GM11168 (cell line): ENCODE measurements at regions not wholly inside any gene's neighbourhood (a gene's known extent, or its start where the extent isn't known, plus 50 kb on each side); places are given as distances from the start of the nearest gene placed in this dataset.
"Not testable (repeated sequence)": the region's sequence is repeated elsewhere in the genome, so short reads cannot be mapped to it uniquely, and the experiment has no call there.

Experiments used
- in situ Hi-C: fragments of 300-500 bp; cut with MboI; formaldehyde crosslinking; loops from one replicate; pipeline ENCODE4 v1.12.0; 2022; ENCODE audit warnings: low sequenced_read_pairs; ENCODE audit not compliant: unreplicated experiment

DNA sequence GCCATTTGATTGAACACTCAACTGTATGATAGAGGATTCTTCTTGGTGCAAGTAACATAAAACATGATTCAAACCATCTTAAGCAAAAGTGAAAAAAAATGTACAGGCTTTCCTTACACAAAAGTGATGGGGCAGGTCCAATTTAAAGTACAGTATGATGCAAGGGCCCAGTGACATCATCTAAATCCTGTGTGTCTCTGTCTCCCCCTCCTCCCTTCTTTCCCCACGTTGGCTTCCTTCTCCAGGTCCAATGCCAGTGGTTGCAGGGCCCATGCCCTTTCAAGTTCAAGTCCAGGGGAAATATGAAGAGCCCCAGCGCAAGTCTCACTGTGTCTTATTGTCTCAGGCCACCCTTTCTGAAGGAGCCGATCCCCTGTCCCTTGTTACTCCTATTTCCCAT is 332.3 kb downstream of the SHQ1 start:
- in situ Hi-C loops = no loop called here

DNA sequence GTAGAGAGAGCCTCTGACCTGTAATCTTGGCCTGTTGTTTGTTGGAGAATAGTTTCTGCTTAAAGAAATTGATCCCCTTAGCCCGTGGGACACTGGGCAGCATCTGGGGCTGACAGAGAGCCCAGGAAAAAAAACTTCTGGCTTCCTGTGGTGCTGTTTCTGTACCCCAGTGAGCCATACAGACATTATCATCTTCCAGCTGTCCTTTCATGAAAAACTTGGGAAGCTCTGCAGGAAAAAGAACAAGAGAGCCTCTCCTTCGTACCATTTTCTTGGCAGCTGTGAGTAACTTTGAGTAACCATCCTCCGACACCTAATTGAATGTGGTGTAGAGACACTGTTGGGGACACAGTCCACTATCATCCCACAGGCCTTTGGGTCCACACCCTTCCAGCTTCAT is 333.0 kb downstream of the SHQ1 start:
- in situ Hi-C loops = no loop called here

DNA sequence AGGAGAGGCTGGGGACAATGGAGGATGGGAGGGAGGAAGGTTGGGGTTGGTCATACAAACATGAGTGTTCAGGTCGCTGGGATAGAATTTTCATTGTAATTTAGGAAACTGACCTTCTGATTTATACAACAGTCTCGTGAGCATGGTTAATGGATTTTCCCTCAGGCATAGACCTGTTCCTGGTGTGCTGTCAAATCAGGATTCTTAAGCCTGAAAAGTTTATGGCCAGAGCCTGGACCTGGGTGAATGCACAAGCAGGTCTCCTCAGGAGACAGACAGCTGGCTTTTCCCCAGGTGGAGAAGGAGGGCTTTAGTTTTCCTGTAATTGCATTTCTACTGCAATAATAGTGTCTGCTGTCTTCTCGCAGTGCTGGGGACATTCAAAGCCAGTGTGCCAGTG is 338.0 kb downstream of the SHQ1 start:
- in situ Hi-C loops = no loop called here

DNA sequence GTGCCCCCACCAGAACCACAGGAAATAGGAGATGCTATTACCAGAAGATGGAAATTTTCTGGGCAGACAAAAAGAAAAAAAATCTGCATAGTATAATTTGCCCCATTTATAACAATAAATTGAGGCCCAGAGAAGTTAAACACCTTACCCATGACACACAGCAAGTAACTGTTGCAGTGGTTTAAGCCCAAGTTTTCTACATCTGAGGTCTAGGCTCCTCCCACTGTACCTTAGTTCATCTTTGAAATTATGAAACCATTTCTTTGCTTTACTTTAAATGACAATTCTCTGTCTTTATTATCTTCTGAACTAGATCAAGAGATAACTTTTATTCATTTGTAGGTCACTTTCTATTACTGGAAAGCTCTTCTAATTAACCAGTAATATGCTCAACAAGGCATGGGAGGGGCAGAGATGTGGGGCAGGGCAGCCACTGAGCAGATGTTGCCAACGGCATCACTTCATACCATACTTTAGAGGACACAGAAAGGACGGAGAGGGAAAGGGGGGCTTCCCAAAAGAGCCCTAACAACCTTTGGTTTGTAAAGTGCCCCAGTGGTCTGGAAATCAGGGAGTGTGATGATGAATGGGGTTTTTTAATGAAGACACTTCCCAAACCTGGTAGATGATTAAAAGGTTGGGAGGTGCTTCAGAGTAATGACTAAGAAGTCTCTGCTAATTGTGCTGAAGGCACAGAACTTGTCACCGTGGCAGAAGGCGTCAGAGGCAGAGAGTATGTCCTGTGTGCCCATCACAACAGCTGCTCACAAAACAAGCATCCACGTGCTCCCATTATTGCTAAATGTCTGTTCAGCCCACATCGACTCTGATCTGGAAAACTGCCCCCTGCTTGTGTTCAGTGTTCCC is 342.5 kb downstream of the SHQ1 start:
- in situ Hi-C loops = no loop called here

DNA sequence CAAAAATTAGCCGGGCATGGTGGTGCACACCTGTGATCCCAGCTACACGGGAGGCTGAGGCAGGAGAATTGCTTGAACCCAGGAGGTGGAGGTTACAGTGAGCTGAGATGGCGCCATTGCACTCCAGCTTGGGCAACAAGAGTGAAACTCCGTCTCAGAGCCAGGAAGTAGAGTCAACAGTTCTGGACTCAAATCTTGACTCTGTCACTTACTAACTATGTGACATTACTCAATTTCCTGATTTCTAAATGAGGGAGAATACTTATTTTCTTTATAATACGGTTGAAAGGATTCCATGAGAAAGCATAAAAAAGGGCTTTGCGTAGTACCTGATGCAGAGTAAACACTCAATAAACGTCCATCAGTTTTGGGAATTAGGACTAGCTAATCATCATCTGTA is 350.7 kb downstream of the SHQ1 start:
- in situ Hi-C loops = not testable (repeated sequence)

DNA sequence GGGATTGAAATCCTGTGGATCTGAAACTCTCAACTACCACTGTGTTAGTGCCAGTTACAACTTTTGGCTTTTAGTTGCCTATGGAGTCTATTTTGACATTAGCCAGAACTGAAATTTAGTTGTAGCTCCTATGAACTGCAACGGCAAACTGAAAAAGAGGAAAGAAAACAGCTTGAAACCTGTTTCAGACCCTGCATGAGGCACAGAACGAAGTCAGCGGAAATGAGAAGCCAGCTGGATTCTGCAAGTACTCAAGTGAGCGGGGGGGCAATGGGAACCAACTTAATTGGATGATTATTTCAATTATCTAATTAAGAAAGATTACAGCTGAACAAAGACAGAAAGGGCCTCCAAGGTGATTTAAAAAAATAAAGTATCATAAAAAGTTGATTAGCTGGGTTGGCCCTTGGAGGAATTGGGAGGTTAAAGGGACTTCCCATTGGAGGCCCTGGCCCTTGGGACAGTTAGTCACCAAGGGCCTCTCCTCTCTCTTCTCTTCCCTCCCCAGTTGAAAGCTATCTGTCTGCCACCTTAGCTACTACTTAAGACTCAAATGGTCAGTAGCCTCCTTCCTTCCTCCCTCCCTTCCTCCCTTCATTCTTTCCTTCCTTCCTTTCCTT is 352.1 kb downstream of the SHQ1 start:
- in situ Hi-C loops = no loop called here

DNA sequence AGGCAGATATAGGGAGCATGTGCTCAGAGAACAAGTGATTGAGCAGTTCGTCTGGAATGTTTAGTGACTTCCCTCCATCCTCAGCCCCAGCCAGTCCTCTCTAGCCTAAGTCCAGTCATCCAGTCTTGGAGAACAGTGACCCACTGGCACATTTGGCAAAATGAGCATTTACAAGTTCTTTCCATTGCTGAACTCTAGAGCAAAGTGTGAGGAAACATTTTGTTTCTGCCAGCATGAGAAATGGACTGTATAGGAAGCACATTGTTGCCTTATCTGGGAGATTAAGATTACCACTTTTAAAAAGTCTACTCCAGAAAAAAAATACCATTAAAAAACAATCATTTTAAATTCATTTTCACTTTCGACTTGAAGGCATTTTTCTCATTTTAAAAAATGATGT is 353.6 kb downstream of the SHQ1 start:
- in situ Hi-C loops = no loop called here

DNA sequence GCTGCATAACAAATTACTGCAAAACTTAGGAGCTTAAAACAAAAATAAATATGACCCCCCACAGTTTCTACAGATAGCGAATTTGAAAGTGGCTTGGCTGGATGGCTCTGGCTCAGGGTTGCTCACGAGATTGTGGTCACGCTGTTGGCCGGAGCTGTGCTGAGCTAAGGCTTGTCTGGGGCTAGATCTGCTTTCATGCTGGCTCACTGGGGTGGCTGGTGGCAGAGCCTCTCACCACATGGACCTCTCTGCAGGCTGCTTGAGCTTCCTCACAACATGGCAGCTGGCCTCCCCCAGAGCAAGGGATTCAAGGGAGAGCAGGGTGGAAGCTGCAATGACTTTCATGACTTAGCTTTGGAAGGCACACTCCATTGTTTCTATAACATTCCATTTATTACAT is 354.1 kb downstream of the SHQ1 start:
- in situ Hi-C loops = no loop called here

DNA sequence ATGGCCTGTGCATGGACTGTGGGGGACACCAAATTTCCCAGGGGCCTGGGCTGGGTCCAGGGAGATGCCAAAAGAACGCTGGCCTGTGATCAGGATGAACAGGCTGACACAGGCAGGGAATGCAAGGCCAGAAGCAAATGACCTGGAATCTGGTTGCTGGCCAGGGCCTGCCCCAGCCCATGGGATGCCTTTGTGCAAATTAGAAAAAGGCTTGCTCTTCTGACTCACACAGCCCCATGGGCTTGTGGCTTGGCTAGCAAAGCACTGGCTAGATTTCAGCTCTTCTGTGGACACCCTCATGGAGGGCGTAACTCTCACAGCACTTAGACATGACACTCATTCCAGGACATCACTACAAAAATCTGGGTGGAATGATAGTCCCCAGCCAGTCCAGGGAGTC is 356.0 kb downstream of the SHQ1 start:
- in situ Hi-C loops = no loop called here

DNA sequence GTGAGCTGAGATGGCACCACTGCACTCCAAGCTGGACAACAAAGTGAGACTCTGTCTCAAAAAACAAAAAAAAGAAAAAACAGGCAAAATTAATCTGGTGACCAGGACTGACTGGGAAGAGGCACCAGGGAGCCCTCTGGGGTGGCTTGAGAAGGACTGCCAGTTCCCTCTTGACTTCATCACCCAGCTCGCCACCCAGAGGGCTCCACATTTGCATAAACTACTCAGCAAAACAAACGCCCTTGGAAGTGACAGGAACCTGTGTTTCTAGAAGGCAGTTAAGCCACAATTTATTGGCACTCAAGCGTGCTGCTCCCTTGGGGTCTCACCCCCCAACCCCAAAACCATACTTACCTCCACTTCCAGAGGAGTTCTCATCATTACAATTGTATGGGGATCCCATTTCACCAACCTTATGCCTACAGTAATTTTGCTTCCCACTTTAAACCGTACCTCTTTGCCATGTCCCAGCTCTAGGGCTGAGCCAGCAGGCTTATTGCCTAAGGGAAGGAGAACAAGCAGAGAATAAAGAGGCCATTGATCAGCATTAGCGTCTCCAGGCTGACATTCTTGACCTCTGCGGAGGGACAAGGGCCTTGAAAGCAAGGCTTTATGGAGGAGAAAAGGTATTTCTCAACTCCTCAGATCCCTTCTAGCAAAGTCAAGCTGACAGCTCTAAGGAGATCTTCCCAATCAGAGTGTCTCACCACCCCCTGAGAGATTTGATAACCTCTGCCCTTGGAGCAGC is 357.4 kb downstream of the SHQ1 start:
- in situ Hi-C loops = no loop called here

DNA sequence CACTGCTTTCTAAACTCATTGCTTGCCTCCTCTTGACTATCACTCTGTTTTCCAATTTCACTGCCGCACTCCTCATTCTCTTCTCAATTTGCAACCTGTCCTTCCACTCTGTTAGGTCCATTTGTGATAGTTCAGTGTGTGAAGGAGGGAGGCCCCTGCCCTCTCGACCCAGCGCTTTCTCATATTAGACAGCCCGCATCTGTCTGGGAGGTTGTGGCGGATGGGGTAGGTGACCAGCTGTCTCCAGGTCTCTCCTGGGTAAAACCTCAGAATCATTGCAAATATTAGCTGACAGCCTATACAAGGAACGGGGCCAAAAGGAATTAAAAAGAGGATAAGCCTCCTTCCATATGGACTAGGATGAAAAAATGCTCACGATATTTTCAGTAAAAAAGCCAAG is 358.3 kb downstream of the SHQ1 start:
- in situ Hi-C loops = no loop called here

DNA sequence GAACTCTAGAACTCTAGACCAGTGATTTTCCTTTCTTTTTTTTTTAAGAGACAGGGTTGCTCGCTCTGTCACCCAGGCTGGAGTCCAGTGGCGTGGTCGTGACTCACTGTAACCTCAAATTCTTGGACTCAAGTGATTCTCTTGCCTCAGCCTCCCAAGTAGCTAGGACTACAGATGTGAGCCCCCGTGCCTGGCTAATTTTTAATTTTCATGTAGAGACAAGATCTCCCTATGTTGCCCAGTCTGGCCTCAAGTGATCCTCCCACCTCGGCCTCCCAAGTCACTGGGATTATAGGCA is 359.6 kb downstream of the SHQ1 start:
- in situ Hi-C loops = no loop called here

DNA sequence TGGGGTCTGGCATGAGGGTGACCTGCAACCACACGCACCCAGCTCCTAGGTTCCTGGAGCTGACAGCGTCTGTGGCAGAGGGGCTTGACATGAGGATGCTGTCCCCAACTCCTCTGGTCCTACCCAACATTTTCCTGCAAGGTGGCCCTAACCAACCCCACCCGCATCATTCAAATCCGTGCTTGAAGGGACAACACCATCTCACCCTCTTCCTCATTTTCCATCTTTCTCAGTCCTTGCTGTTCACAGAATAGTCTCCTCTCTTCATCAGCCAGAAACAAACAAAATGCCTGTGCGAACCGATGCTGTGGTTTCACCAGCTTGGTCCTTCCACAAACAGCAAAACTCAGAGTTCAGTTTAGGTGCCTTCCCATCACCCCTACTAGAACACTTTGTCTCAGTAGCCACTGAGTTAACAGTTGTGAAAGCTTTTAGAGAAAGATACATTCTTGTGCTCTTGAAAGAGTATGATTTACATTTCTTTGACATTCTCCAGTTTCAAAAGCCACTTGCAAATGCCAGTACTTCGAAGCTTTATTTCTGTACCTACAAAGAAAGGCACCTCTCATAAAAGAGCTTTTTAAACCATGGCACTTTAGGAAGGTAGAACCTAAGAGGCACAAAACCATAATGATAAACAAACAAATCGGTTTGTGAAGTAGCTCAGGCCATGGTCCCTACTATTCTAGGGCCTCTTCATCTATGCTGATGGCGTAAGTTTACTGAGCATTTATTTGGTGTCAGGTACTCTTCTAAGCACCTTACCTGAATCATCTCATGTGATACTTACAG is 360.1 kb downstream of the SHQ1 start:
- in situ Hi-C loops = no loop called here

DNA sequence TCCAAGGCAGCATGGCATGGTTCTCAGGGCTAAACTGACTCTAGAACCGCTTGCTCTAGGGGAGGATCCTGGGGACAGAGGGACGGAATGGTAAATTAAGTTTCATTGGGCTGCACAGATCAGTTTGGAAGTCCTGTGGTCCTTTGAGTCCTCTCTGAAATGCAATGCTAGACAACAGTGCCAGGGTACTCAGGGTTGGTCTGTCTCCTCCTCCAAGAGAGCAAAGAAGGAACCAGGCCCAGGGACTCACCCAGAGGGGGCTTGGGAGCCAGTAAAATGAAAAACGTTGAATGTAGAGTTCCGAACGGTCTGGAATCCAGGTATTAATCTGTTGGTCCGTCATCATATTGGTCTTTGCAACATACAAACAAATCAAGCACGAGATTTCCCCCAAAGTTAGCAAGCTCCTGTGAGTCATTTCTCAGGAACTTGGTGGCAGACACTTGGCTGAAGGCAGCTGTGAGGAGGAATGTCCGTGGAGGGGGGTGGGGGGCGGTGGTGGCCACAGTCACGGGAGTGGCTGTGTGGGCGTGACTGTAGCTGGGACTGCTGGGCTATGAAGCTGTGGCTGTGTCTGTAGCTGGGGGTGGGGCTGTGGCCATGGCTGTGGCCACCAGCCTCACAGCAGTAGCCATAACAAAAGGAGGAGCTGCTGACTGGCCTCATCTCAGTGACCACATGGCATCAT is 361.0 kb downstream of the SHQ1 start:
- in situ Hi-C loops = no loop called here

DNA sequence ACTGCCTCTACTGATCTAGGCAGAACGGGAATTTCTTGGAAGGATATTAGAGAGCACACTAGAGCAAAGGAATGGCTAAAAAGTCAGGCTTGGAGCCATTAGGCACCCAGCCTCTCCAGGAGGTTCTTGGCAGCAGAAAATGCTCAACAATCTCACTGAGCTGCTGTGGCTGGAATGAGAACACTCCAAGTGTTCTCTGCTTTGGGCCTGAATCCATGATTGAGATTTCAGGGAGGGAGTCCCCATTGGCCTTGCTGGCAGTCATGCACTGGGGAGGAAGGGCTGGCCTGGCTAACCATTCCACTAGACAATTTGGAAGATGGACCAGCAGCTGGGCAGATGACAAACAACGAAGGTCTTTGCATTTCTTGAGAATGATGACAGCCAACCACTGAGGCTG is 362.6 kb downstream of the SHQ1 start:
- in situ Hi-C loops = no loop called here

DNA sequence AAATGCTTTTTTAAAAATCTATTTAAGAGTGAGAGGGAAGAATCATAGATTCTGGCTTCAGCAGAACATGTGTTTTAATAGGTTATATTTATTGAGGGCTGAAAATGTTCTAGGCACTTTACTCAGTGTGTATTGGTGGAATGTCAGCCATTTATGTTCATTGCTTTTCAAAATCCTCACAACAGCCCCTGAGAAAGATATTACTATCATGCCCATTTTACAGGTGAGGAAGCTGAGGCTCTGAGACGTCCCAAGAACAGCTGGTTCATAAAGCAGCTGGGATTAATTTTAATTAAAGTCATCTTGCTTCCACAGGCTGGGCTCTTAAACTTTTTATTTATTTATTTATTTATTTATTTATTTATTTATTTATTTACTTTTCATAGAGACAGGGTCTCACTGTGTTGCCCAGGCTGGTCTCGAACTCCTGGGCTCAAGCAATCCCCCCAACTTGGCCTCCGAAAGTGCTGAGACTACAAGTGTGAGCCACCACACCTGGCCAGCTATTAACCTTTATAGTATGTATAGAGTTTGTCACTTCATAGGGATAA is 364.6 kb downstream of the SHQ1 start:
- in situ Hi-C loops = no loop called here

DNA sequence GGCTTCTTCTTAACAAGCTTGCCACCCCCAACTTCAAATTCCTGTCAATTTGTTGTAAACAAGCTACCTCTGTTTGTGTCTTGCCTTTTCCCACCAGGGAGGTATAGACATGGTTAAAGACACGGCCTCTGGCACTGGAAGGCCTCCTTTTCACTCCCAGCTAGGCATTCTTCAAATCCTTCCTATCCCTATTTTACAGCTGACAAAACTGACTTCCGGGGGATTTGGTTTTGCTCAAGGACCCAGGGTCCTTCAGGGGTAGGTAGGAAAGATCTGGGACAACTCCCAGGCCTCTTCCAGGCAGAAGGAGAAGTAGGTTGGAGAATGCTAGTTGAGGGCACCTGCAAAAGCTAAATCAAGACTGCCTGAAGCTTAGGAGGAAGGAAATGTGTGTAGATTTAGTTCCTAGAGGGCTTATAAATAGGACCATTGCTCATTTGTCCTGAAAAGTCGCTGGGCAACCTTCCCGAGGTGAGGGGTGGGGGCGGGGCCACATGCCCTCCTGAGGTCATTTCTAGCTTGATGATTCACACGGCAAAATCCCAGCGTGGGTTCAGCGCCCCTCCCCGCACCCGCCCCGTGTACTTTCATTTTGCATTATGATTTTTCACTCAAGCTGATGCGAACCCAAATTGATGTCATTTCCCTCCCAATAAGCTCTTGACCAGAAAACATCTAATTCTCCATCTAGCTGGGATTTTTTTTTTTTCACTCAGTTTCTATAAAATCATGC is 365.5 kb downstream of the SHQ1 start:
- in situ Hi-C loops = no loop called here

DNA sequence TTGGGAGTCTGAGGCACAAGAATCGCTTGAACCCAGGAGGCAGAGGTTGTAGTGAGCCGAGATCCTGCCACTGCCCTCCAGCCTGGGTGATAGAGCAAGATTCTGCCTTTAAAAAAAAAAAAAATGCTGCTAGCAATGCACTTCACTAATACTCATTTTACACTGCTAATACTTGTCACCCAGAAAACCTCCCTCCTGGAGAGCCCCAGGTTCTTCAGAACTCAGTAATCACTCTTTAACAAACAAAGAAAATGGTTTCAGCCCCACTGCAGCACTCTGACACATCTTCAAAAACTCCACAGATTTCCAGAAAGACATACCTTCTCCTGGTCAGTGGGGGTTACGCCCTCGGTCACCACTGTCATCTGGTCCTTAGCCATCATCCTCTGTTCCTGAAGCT is 366.7 kb downstream of the SHQ1 start:
- in situ Hi-C loops = no loop called here

DNA sequence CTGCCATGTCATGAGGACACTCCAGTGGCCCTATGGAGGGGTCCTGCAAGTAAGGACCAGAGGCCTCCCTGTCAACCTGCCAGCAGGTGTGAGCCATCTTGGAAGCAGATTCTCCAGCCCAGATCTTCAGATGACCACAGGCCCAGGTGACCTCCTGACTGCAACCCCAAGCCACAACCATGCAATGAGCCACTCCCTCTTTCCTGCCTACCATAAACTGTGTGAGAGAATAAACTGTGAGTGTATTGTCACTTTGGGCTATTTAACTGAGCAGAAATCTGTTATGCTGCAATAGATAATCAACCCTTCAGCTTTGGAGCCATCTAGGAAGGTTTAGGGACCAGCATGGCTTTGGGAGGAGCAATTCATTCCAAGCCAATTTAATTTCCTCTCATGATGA is 367.9 kb downstream of the SHQ1 start:
- in situ Hi-C loops = no loop called here
